HG03575 (cell line): ENCODE measurements at regions not wholly inside any gene's neighbourhood (a gene's known extent, or its start where the extent isn't known, plus 50 kb on each side); places are given as distances from the start of the nearest gene placed in this dataset.
"Not testable (repeated sequence)": the region's sequence is repeated elsewhere in the genome, so short reads cannot be mapped to it uniquely, and the experiment has no call there.

Experiments
- ATAC-seq: cut with Tn5 transposase; IDR thresholded peaks from one replicate; pipeline ENCODE4 v1.9.1; 2021; ENCODE audit not compliant: unreplicated experiment, insufficient number of reproducible peaks, low FRiP score; ENCODE audit errors: extremely low read depth

GRCh38 chr14:25699981-25700380 lies 650.0 kb upstream of the STXBP6 start:
- no peak for ATAC-seq

- no peak for ATAC-seq
These were observed 648.2 kb upstream of the STXBP6 start for GRCh38 chr14:25698111-25698510.

- ATAC-seq = no peak
These were observed 646.2 kb upstream of the STXBP6 start for GRCh38 chr14:25696176-25696575.

- ATAC-seq = no peak
These were observed 635.1 kb upstream of the STXBP6 start for GRCh38 chr14:25685004-25685403.

GRCh38 chr14:25680934-25681333 lies 631.0 kb upstream of the STXBP6 start:
- ATAC-seq = no peak

- not testable (repeated sequence) for ATAC-seq
These were observed 630.6 kb upstream of the STXBP6 start for GRCh38 chr14:25680511-25680910.

- ATAC-seq = no peak
These were observed 627.2 kb upstream of the STXBP6 start for GRCh38 chr14:25677111-25677510.

- ATAC-seq = no peak
These were observed 617.4 kb upstream of the STXBP6 start for GRCh38 chr14:25667387-25667786.

- no peak for ATAC-seq
These were observed 616.9 kb upstream of the STXBP6 start for GRCh38 chr14:25666877-25667276.

GRCh38 chr14:25658988-25659387 lies 609.0 kb upstream of the STXBP6 start:
- no peak for ATAC-seq

- no peak for ATAC-seq
These were observed 580.5 kb upstream of the STXBP6 start for GRCh38 chr14:25630447-25630846.

- no peak for ATAC-seq
These were observed 579.0 kb upstream of the STXBP6 start for GRCh38 chr14:25628978-25629377.

- no peak for ATAC-seq
These were observed 578.4 kb upstream of the STXBP6 start for GRCh38 chr14:25628390-25628789.

GRCh38 chr14:25626986-25627385 lies 577.0 kb upstream of the STXBP6 start:
- no peak for ATAC-seq

- no peak for ATAC-seq
These were observed 572.8 kb upstream of the STXBP6 start for GRCh38 chr14:25622763-25623162.

GRCh38 chr14:25620515-25620914 lies 570.6 kb upstream of the STXBP6 start:
- ATAC-seq = no peak

GRCh38 chr14:25615174-25615573 lies 565.2 kb upstream of the STXBP6 start:
- no peak for ATAC-seq

- ATAC-seq = no peak
These were observed 557.2 kb upstream of the STXBP6 start for GRCh38 chr14:25607192-25607591.

- no peak for ATAC-seq
These were observed 552.2 kb upstream of the STXBP6 start for GRCh38 chr14:25602106-25602505.

GRCh38 chr14:25588751-25589150 lies 538.8 kb upstream of the STXBP6 start:
- no peak for ATAC-seq

GRCh38 chr14:25574628-25575325 lies 524.8 kb upstream of the STXBP6 start:
- ATAC-seq = no peak
